ENCODE measurements at regions not wholly inside any gene's neighbourhood (a gene's known extent, or its start where the extent isn't known, plus 50 kb on each side); places are given as distances from the start of the nearest gene placed in this dataset.
"Not testable (repeated sequence)": the region's sequence is repeated elsewhere in the genome, so short reads cannot be mapped to it uniquely, and the experiment has no call there.

DNA sequence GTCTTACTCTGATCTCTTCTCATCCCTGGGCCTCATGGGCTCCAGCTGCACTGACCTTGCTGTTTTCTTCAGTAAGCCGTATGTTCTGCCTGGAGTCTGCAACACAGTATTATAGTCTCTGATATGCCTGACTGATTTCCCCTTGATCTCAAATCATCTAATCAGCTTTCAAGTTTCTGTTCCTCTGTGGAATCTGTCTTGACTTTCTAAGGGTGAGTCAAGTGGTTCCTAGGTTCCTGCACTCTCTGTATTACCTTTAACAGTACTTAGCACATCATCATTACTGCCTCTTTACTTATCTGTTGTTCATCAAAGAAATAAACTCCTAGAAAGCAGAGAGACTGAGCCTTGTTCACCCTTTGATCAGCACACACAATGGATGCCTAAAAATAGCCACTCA, 350.7 kb downstream of the LMO7 start:
- no peak for DNase-seq

DNA sequence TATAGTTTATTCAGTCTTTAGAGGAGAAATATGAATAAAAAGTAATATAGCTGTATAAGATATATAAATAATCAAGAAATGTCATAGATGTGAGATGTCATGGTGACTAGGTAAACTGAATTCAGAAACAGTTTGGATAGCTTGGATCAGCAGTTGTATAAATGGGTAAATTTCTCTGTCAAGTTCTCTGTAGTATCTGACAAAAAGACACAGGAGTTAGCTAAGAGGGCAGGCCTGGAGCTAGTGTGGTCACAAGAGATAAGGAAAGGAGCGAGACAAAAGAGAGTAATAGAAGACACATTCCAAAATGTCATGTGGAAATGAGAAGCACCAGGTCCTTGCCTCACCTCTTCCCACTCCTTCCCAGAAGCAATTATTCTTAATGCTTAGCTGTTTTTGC, 349.0 kb downstream of the LMO7 start:
- no peak for DNase-seq

- no peak for DNase-seq
Measured at GRCh38 chr13:75978818-75979217, 342.7 kb downstream of the LMO7 start.

DNA sequence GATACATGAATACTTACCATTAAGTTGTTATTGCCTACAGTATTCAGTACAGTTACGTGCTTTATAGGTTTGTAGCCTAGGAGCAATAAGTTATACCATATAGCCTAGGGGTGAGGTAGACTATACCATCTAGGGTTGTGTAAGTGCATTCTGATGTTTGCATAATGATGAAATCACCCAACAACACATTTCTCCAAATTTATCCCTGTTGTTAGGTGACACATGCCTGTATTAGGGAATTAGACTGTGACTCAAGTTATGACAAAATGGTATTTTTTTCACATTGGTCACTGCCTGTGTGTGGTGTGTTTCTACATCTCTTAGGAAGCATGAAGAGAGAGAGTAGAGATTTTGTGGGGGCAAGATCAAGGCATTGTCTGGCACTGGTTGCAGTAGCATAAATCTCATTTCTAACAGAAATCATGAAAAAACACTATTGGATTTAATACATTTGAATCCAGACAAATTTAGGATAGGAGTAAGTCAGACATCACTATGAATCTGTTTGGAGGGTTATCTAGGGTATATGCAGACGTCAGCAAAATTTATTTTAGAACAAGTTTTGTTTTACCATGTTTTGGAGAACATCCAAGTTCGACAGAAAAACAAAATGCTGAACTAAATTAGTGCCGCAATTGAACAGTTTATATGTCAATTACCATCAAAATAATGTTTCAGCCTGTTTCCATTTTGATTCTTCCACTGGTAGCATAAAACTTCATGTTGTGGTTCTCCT, 332.1 kb downstream of the LMO7 start:
- no peak for DNase-seq

- peak; percentile 69 for DNase-seq
Measured at GRCh38 chr13:75963302-75963701, 327.2 kb downstream of the LMO7 start.

DNA sequence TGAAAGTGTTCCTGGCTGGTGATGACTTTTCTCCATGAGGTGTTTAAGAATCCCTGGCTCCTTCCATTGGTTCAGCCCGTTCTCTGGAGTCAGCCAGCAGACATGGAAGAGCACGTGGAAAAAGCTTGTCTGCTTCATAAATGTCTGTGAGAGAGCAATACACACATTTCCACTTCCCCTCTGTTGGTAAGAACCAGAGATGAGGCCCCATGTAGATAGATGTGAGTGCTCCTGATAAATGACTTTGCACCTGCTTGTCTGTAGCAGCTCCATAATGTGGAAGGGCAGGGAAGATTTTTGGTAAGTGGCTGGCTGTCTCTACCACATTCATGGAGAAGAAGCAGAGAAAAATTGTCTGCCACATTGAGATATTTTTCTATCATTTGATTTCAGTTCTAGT, 325.8 kb downstream of the LMO7 start:
- DNase-seq = no peak

- no peak for DNase-seq
Measured at GRCh38 chr13:75960538-75960994, 324.4 kb downstream of the LMO7 start.

DNA sequence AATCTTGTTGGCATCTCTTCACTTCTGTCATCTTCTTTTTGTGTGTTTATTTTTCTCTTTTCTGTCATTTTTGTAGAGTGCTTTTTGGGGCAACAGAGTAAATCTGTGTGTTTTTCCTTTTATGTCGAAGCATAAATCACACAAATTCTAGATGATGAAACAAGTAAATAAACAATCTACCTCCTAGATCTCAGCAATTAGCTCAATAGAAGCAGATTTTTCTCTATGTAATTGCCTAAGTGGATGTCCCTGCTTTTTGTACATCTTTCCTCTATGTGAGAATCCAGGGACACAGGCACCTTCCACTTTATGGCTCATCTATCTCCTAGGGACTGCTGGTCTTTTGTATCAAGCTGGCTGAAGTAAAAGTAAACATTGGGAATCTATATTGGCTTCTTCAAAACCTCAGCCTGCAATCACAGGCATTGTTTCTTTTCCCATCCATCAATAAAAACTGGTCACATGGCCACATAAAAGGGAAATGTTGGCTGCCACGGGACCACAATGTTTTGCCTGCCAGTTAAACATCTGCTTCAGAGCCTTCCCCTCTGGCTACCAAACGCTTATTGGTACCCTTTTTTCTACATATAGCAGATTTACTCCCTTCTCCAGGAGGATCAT, 323.8 kb downstream of the LMO7 start:
- peak; percentile 92 for DNase-seq

- not testable (repeated sequence) for DNase-seq
Measured at GRCh38 chr13:75953589-75953988, 317.5 kb downstream of the LMO7 start.

DNA sequence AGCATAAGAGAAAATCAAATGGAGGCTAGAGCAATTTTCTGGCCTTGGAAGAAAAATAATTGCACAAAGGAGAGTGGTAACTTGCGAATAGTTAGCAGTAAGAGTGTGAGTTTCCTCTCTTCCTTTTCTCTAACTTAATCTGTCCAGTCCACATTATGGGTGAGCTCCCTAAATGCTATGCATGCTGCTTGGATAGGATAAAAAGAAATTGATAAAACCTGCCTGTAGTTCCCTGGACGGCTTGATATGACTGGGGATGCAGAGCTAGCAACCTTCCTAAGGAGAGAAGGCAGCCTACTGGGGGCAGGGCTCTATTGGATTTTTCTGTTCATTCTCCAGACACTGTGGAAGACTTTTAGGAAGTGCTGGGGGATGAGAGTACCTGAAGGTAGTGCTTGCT, 311.3 kb downstream of the LMO7 start:
- no peak for DNase-seq

- DNase-seq = no peak
Measured at GRCh38 chr13:75946536-75947284, 310.6 kb downstream of the LMO7 start.

DNA sequence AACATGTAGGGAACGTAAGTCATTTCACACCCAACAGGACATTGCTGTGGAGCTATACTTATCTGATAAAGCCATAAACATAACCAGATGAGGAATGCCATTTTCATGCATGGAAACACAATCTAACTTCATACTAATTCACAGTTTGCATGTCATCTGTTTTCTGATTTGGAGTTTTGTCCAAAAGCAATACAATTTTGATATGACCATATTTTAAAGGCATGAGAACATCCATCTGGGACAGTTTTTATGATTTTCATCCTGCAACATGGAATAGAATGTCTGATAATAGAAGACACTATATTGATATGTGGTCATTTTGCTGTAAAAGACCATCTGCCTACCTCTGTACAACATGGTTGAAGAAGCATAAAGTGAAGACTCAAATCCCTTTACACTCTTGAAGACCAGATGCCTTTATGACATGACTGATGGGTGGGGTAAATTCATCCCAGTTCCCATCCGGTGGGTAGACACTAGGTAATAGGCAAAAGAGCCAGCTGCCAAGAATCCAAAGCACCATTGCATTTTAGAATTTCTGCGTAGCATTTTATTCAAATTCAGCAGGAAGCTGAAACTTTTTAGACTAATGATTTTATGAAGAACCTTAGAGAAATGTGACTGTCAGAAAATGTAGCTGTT, 309.8 kb downstream of the LMO7 start:
- DNase-seq = no peak

DNA sequence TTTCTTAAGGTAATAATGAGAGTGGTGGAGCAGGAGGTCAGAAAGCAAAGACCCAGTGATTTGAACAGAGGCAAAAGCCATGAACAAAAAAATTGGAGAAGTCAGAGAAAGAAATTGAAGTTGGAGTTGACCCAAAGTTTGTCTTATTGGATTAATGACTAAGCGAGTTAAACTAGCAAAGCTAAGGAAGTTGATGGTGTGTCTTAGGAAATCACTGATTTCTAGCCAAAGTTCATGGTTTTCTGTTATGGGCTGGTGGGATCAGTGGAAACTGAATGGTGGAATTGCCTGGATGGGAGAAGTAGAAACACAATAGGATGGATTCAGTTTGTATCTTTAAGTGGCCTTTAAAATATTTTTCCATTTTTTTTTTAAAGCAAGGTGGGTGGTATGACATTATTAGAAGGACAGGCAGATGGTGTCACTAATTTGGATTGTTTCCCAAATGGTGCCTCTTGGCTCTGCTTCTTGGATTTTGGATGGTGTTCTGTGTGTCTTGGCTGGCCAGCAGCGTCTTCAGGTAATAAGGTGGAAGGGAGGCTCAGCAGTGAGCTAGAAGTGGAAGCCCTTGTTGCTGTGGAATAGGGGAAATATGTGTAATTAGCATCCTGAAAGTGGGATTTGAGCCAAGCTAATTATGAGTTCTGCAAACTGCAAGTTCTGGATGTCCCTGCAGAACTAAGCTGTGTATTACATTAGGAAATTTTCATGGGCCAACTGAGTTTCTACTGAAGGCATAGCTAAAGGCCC, 302.9 kb downstream of the LMO7 start:
- DNase-seq = no peak

GRCh38 chr13:75936791-75937190, 300.7 kb downstream of the LMO7 start:
- DNase-seq = no peak

DNA sequence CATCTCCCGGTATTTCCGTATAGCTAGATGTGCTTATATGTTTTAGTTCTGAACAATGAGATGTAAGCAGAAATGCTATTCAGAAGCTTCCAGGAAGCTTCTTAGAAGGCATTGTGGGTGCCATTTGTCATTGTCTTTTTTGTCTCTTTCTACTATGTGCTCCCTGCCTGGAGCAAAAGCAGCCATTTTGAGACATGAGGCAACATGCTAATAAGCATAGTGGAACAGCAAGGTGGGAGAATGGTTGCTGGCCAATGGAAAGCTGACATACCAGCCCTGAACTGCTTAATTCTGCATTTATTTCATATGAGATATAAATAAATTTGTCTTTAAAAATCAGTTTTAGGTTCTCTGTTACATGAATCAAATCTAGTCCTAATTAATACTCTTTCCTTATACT, 299.7 kb downstream of the LMO7 start:
- DNase-seq = no peak

DNA sequence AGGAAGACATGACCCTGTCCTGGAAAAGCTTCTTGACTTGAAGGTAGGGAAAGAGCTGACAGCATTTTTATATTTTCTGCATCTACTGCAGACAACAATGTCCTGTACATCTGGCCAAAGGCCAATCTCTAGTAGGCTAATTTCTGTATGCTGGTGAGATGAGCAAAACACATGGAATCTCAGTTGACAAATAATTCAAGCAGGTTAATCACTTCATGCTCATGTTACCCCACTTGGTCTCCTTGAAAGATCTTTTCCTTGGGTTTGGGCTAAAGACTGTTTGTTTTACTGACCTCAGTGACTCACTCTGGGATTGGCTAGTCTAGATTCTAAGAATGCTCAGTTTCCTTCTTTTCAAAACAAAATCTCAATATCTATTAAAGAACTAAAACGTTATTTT, 298.8 kb downstream of the LMO7 start:
- no peak for DNase-seq

DNA sequence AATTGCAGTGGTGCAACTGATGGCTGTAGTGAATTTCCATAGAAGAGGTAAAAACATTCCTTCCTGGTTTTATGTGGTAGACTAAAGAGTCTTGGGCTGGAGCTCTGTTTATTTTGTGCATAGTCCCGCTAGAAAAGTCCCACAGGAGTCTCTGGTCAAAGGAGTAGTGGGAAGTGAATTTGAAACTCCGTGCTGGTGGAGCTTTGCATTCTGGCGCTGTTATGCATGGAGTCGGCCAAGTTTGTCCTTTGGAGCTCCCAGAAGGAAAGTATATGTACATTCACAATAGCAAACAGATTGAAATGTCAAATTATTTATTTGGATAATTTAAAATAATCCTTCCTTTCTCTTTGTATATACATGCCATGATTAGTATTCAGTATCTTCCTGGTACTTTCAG, 296.5 kb downstream of the LMO7 start:
- no peak for DNase-seq

GRCh38 chr13:75931116-75931515, 295.0 kb downstream of the LMO7 start:
- no peak for DNase-seq

GRCh38 chr13:75929076-75929475, 292.9 kb downstream of the LMO7 start:
- no peak for DNase-seq

GRCh38 chr13:75927183-75927669, 291.1 kb downstream of the LMO7 start:
- no peak for DNase-seq

- no peak for DNase-seq
Measured at GRCh38 chr13:75920536-75920935, 284.4 kb downstream of the LMO7 start.

- DNase-seq = no peak
Measured at GRCh38 chr13:75919660-75920199, 283.6 kb downstream of the LMO7 start.
